ENCODE measurements at regions not wholly inside any gene's neighbourhood (a gene's known extent, or its start where the extent isn't known, plus 50 kb on each side); places are given as distances from the start of the nearest gene placed in this dataset.

GRCh38 chr3:118478706-118479276 lies 555.9 kb downstream of the IGSF11 start:
- intact Hi-C loops (cut with micrococcal nuclease; ENCODE audit: unreplicated experiment): loop anchor here (10.0 kb wide), 1 partner anchor 146 kb away; no protein-coding TSS in a partner anchor
- no TSS peak for BruUV-seq (replicated peaks)

GRCh38 chr3:118479376-118479775 lies 555.3 kb downstream of the IGSF11 start:
- no peaks in the 10 kb centered on the region for H3K9me3 Mint-ChIP-seq (ENCODE audit: low read depth, unreplicated experiment)
- CTCF ChIA-PET: no interaction called here
- BruUV-seq (replicated peaks): no TSS peak

More at GRCh38 chr3:118478706-118479276, 555.9 kb downstream of the IGSF11 start:
- Mint-ChIP-seq H3K4me3 (ENCODE audit: low read depth, unreplicated experiment) (no peak overlapping the region), H3K27me3 (ENCODE audit: unreplicated experiment) (no peaks in the 10 kb centered on the region), H3K4me1 (ENCODE audit: low read depth, unreplicated experiment) (no peaks in the 10 kb centered on the region), H3K9me3 (ENCODE audit: low read depth, unreplicated experiment) (no peaks in the 10 kb centered on the region), H3K36me3 (ENCODE audit: insufficient read depth, unreplicated experiment) (no peaks in the 10 kb centered on the region), H3K27ac (ENCODE audit: unreplicated experiment) (no peak overlapping the region)
- CTCF ChIA-PET: no interaction called here
- DNase-seq: no peak
- TF ChIP-seq CTCF (IDR thresholded peaks at IDR 0.05; ENCODE audit: unreplicated experiment): no peak

GRCh38 chr3:118480101-118480860 lies 554.4 kb downstream of the IGSF11 start:
- H3K4me3 Mint-ChIP-seq (ENCODE audit: low read depth, unreplicated experiment): no peak overlapping the region
- H3K27ac Mint-ChIP-seq (ENCODE audit: unreplicated experiment): no peak overlapping the region
- no peaks in the 10 kb centered on the region for H3K9me3 Mint-ChIP-seq (ENCODE audit: low read depth, unreplicated experiment)
- H3K36me3 Mint-ChIP-seq (ENCODE audit: insufficient read depth, unreplicated experiment): no peaks in the 10 kb centered on the region
- TF ChIP-seq CTCF (IDR thresholded peaks at IDR 0.05; ENCODE audit: unreplicated experiment): no peak
- no peaks in the 10 kb centered on the region for H3K4me1 Mint-ChIP-seq (ENCODE audit: low read depth, unreplicated experiment)
- no peaks in the 10 kb centered on the region for H3K27me3 Mint-ChIP-seq (ENCODE audit: unreplicated experiment)
- BruUV-seq (replicated peaks): no TSS peak
- intact Hi-C loops (cut with micrococcal nuclease; ENCODE audit: unreplicated experiment): no loop called here
- DNase-seq: no peak
- CTCF ChIA-PET: no interaction called here

More at GRCh38 chr3:118479376-118479775, 555.3 kb downstream of the IGSF11 start:
- intact Hi-C loops (cut with micrococcal nuclease; ENCODE audit: unreplicated experiment): loop anchor here (10.0 kb wide), 1 partner anchor 145 kb away; no protein-coding TSS in a partner anchor
- TF ChIP-seq CTCF (IDR thresholded peaks at IDR 0.05; ENCODE audit: unreplicated experiment): no peak
- H3K4me3 Mint-ChIP-seq (ENCODE audit: low read depth, unreplicated experiment): no peak overlapping the region
- H3K27me3 Mint-ChIP-seq (ENCODE audit: unreplicated experiment): no peaks in the 10 kb centered on the region
- H3K27ac Mint-ChIP-seq (ENCODE audit: unreplicated experiment): no peak overlapping the region
- DNase-seq: no peak
- H3K4me1 Mint-ChIP-seq (ENCODE audit: low read depth, unreplicated experiment): no peaks in the 10 kb centered on the region
- no peaks in the 10 kb centered on the region for H3K36me3 Mint-ChIP-seq (ENCODE audit: insufficient read depth, unreplicated experiment)

GRCh38 chr3:118485693-118486092 lies 549.0 kb downstream of the IGSF11 start:
- no TSS peak for BruUV-seq (replicated peaks)
- Mint-ChIP-seq H3K27me3 (ENCODE audit: unreplicated experiment) (no peaks in the 10 kb centered on the region), H3K4me1 (ENCODE audit: low read depth, unreplicated experiment) (no peaks in the 10 kb centered on the region), H3K9me3 (ENCODE audit: low read depth, unreplicated experiment) (no peaks in the 10 kb centered on the region), H3K36me3 (ENCODE audit: insufficient read depth, unreplicated experiment) (no peaks in the 10 kb centered on the region), H3K4me3 (ENCODE audit: low read depth, unreplicated experiment) (no peak overlapping the region), H3K27ac (ENCODE audit: unreplicated experiment) (no peak overlapping the region)
- TF ChIP-seq CTCF (IDR thresholded peaks at IDR 0.05; ENCODE audit: unreplicated experiment): no peak
- CTCF ChIA-PET: no interaction called here
- intact Hi-C loops (cut with micrococcal nuclease; ENCODE audit: unreplicated experiment): no loop called here
- DNase-seq: no peak
